ENCODE measurements at regions not wholly inside any gene's neighbourhood (a gene's known extent, or its start where the extent isn't known, plus 50 kb on each side); places are given as distances from the start of the nearest gene placed in this dataset.
A peak's percentile ranks its signal among the peaks of the same experiment; 100 is the strongest.

- DNase-seq, result no peak
These were observed 179.7 kb downstream of the ACKR3 start for GRCh38 chr2:236749346-236749745.

DNA sequence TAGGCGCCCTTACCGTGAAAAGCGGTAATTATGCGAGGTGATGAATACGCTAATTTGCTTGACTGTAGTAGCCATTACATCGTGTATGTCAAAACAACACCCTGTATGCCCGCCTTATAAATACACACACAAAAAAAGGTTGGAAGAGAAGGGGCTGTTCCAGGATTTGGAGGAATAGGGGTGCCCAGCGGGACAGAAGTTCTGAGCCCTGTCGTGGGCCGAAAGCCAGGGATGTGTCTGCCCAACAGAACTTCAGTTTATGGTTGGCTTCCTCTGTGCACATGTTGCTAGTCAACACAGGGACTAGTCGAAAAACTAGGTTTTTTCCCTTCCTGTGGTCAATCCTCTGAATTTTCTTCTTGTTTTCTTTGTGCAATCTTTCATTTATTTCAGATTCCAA lies 182.5 kb downstream of the ACKR3 start:
- DNase-seq, result no peak

GRCh38 chr2:236753606-236754270 lies 184.1 kb downstream of the ACKR3 start:
- no peak for DNase-seq

DNA sequence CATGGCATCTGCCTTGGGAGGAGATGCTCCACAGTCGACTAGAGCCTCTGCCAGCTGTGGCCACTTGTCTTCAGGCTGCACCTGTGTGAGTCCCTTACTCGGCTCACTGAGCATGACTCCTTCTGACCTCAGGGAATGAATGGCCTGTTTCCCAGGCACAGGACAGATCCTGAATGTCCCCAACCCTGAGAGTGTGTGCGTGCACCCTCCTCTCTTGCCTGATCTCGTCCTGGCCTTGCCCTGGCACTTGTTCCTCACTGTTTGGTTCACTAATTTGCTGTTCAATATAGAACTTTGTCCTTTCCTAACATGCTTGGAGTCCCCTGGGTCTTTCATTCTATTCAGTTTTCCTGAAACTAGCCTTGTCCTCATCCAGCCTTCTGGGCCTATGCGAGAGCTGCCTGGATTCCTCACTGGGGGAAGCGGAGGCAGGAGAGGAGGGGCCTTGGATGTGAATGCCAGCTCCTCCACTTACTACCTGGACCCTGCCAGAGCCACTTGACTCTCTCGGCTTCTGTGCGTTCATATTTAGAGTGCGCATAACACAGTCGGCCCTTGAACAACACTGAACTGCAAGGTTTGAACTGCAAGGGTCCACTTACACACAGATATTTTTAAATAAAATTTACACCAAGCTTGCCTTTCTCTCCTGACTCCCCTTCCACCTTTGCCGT lies 184.8 kb downstream of the ACKR3 start:
- DNase-seq, result no peak

GRCh38 chr2:236755278-236755840 lies 185.7 kb downstream of the ACKR3 start:
- DNase-seq, result no peak

GRCh38 chr2:236758406-236758805 lies 188.8 kb downstream of the ACKR3 start:
- no peak for DNase-seq

DNA sequence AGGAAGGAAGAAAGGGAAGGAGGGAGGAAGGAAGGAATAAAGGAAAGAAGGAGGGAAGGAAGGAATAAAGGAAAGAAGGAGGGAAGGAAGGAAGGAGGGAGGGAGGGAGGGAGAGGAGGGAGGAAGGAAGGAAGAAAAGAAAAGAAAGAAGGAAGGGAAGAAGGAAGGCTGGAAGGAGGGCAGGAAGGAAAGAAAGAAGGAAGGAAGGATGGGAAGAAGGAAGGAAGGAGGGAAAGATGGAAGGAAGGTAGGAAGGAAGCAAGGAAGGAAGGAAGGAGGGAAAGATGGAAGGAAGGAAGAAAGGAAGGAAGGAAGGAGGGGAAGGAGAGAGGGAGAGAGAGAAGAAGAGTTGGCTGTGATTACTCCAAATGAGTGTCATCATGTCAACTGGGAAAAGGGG lies 190.6 kb downstream of the ACKR3 start:
- DNase-seq, result no peak

GRCh38 chr2:236761358-236761757 lies 191.7 kb downstream of the ACKR3 start:
- DNase-seq, result no peak

GRCh38 chr2:236762628-236763027 lies 193.0 kb downstream of the ACKR3 start:
- DNase-seq, result no peak

GRCh38 chr2:236763857-236764256 lies 194.2 kb downstream of the ACKR3 start:
- DNase-seq, result no peak

DNA sequence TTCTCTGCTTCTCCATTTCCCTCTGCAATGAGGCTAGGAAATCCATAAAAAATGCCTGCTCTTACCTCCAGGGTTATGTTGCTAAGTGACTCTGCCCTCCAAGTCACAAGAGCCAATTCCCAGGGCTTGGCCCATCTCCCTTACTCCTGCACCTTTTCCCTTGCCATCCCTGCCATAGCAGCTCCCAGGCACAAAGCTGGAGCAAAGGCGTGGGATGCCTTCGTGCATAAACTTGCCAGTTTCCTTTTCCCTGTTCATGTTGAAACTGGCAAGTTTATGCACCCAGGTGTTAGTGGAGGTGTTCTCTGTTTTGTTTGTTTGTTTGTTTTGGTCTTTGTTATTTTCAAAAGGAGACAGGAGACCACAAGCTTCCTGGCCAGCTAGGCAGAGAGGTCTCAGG lies 195.1 kb downstream of the ACKR3 start:
- DNase-seq, result no peak

GRCh38 chr2:236765478-236765877 lies 195.9 kb downstream of the ACKR3 start:
- no peak for DNase-seq

DNA sequence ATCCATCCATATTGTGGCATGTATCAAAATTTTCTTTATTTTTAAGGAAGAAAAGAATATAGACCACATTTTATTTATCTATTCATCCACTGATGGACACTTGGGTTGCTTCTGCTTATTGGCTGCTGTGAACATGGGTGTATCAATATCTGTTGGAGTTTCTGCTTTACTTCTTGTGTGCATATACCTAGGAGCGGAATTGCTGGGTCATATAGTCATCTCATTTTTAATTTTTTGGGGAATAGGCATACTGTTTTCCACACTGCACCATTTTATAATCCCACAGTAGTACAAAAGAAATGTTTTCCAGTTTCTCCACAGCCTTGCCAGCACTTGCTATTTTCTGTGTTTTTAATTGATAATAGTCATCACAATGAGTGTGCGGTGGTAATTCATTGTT lies 197.2 kb downstream of the ACKR3 start:
- no peak for DNase-seq

DNA sequence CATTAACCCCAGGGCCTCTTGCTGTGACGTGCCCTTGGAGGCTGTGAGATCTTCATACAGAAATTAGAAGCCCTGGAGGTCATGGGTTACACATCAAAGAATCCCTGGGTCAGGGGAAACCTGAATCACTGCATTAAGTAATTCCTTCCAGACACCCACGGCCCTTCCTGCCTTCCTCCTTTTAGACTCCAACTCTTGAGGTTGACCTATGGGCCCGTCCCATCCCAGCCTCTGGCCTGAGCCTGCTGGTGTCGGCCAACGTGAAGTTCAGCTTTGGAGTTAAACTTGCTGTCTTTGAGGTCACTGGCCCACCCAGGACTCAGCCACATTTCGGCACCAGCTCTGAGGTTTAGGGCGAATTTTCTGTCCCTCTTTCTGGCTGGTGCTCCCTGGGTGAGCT lies 198.3 kb downstream of the ACKR3 start:
- DNase-seq, result no peak

DNA sequence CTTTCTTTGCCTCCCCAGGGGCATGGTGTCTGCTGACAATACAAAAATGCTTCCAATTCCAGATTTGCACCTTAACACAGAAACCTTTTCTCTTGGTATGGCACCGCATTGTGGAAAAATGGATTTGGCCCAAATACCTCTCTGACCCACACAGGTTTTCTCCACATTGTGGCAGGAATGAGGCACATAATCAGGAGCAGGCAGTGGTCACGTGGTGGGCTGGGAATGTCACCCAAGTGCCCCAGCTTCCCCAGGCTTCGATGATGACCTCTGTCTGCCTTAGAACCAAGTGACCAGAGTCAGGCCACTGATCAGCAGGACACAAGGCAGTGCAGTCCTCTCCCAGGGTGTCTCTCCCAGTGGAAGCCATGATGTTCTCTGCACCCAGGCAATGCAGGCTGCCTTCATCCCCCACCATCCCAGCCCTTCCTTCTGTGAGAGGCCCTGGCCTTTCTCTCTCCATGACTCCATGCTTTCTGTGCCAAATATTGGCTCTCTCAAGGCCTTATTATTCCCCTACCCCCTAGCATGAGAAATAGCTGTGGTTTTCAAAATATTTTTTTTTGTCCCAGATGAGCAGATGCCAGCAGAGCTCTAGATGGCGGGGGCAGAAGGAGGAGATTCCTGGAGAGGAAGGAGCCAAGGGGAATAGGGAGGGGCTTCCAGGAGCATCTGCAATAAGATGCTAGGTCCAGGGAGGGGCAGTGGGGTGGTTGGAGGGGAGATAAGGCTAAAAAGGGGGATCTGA lies 198.9 kb downstream of the ACKR3 start:
- no peak for DNase-seq

DNA sequence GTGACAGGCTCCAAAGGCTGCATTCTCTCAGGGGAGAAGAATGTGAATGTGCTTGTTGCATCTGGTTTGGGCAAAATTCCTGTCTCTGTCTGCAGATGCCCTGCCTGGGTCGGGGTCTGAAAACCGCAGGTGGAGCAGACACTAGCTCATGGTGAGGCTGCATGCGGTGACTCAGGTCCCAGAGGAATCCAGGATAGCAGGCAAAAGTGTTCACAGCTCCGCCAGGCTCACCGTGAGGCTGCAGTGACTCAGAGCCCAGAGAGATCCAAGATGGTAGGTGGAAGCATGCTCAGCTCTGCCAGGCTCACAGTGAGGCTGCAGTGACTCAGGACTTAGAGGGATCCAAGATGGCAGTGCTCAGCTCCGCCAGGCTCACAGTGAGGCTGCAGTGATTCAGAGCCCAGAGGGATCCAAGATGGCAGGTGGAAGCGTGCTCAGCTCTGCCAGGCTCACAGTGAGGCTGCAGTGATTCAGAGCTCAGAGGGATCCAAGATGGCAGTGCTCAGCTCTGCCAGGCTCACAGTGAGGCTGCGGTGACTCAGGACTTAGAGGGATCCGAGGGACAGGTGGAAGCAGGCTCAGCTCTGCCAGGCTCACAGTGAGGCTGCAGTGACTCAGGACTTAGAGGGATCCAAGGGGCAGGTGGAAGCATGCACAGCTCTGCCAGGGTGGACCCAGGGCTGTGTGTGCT lies 200.5 kb downstream of the ACKR3 start:
- DNase-seq, result peak; percentile 75

GRCh38 chr2:236772220-236772837 lies 202.7 kb downstream of the ACKR3 start:
- no peak for DNase-seq

- DNase-seq, result no peak
These were observed 203.6 kb downstream of the ACKR3 start for GRCh38 chr2:236773206-236773605.

GRCh38 chr2:236774171-236774570 lies 204.5 kb downstream of the ACKR3 start:
- no peak for DNase-seq

- DNase-seq, result no peak
These were observed 205.9 kb downstream of the ACKR3 start for GRCh38 chr2:236775511-236775910.

- DNase-seq, result no peak
These were observed 206.6 kb downstream of the ACKR3 start for GRCh38 chr2:236776206-236776605.

GRCh38 chr2:236776695-236777251 lies 207.1 kb downstream of the ACKR3 start:
- DNase-seq, result peak; percentile 59

All from kidney glomerular epithelial cell (primary cell).